Trophoblast cell (in vitro differentiated cells and primary cell): ENCODE measurements at regions not wholly inside any gene's neighbourhood (a gene's known extent, or its start where the extent isn't known, plus 50 kb on each side); places are given as distances from the start of the nearest gene placed in this dataset.
A peak's percentile ranks its signal among the peaks of the same experiment; 100 is the strongest.

Experiments used
- DNase-seq, 2 donors: peaks; one replicate each; pipeline ENCODE4 v3.0.0-alpha.2; 2016
- H2AFZ ChIP-seq: 2 replicates; pipeline ENCODE4 v1.6.1; 2013; ENCODE audit warnings: low read length, moderate library complexity, mild to moderate bottlenecking; ENCODE audit not compliant: insufficient read depth, poor library complexity
- H2AK5ac ChIP-seq: 2 replicates; pipeline ENCODE4 v1.6.1; 2013; ENCODE audit warnings: mild to moderate bottlenecking, low read length
- H2BK120ac ChIP-seq: 2 replicates; pipeline ENCODE4 v1.6.1; 2013; ENCODE audit warnings: low read length, mild to moderate bottlenecking, moderate library complexity; ENCODE audit not compliant: insufficient read depth, poor library complexity
- H2BK12ac ChIP-seq: 2 replicates; pipeline ENCODE4 v1.6.1; 2013; ENCODE audit warnings: mild to moderate bottlenecking, low read length, moderate library complexity
- H2BK5ac ChIP-seq: 2 replicates; pipeline ENCODE4 v1.6.1; 2013; ENCODE audit warnings: low read length, low read depth, moderate library complexity, mild to moderate bottlenecking; ENCODE audit not compliant: poor library complexity
- H3K14ac ChIP-seq: 2 replicates; pipeline ENCODE4 v1.6.1; 2013; ENCODE audit warnings: mild to moderate bottlenecking, low read length
- H3K18ac ChIP-seq: 2 replicates; pipeline ENCODE4 v1.6.1; 2013; ENCODE audit warnings: mild to moderate bottlenecking, low read length
- H3K23ac ChIP-seq: 2 replicates; pipeline ENCODE4 v1.6.1; 2013; ENCODE audit warnings: low read length
- H3K27ac ChIP-seq: 2 replicates; pipeline ENCODE4 v1.5.1; 2013; ENCODE audit warnings: low read depth, mild to moderate bottlenecking, inconsistent platforms, low read length, moderate library complexity
- H3K27me3 ChIP-seq: 2 replicates; pipeline ENCODE4 v1.6.1; 2013; ENCODE audit warnings: inconsistent platforms, mild to moderate bottlenecking, low read length, moderate library complexity; ENCODE audit not compliant: insufficient read depth
- H3K36me3 ChIP-seq, 2 experiments: 1 replicate in 1 of 2; 2 replicates in 1 of 2; pipeline ENCODE4 v1.6.1; 2013; ENCODE audit warnings: low read length in 2 of 2, mild to moderate bottlenecking in 2 of 2, moderate library complexity in 1 of 2; ENCODE audit not compliant: insufficient read depth in 2 of 2, control insufficient read depth in 1 of 2
- H3K4ac ChIP-seq: 2 replicates; pipeline ENCODE4 v1.6.1; 2013; ENCODE audit warnings: low read depth, mild to moderate bottlenecking, low read length, moderate library complexity
- H3K4me1 ChIP-seq, 2 experiments: 1 replicate in 1 of 2; 2 replicates in 1 of 2; pipeline ENCODE4 v1.6.1; 2013; ENCODE audit warnings: low read length in 2 of 2, mild to moderate bottlenecking in 2 of 2, moderate library complexity in 1 of 2; ENCODE audit not compliant: insufficient read depth in 2 of 2, control insufficient read depth in 1 of 2
- H3K4me2 ChIP-seq: 2 replicates; pipeline ENCODE4 v1.6.1; 2013; ENCODE audit warnings: inconsistent platforms, mild to moderate bottlenecking, low read length, moderate library complexity
- H3K4me3 ChIP-seq: 2 replicates; pipeline ENCODE4 v1.5.1; 2013; ENCODE audit warnings: mild to moderate bottlenecking, low read depth, low read length, inconsistent platforms
- H3K79me1 ChIP-seq: one replicate; pipeline ENCODE4 v1.6.1; 2013; ENCODE audit warnings: low read length
- H3K79me2 ChIP-seq: 2 replicates; pipeline ENCODE4 v1.6.1; 2013; ENCODE audit warnings: low read length, mild to moderate bottlenecking; ENCODE audit not compliant: control insufficient read depth, insufficient read depth, poor library complexity
- H3K9ac ChIP-seq: 2 replicates; pipeline ENCODE4 v1.6.1; 2013; ENCODE audit warnings: mild to moderate bottlenecking, low read length
- H3K9me3 ChIP-seq: 2 replicates; pipeline ENCODE4 v1.6.1; 2013; ENCODE audit warnings: low read depth, mild to moderate bottlenecking, control low read depth, inconsistent platforms, low read length; ENCODE audit not compliant: insufficient read depth
- H4K12ac ChIP-seq: 2 replicates; pipeline ENCODE4 v1.6.1; 2013; ENCODE audit warnings: low read depth, mild to moderate bottlenecking, low read length, moderate library complexity
- H4K8ac ChIP-seq: 2 replicates; pipeline ENCODE4 v1.6.1; 2013; ENCODE audit warnings: low read depth, mild to moderate bottlenecking, low read length, moderate library complexity
- H4K91ac ChIP-seq: one replicate; pipeline ENCODE4 v1.6.1; 2013; ENCODE audit warnings: low read depth, mild to moderate bottlenecking, low read length, moderate library complexity
- WGBS: extraction: QIAGEN DNeasy Blood & Tissue Kit; methylation state at CpG from one replicate; pipeline ENCODE4 v1.1.7; 2013; ENCODE audit warnings: missing lambda C conversion rate; ENCODE audit not compliant: insufficient read length, insufficient coverage; ENCODE audit errors: extremely low coverage; 5-methylcytosine and 5-hydroxymethylcytosine counted together

DNA sequence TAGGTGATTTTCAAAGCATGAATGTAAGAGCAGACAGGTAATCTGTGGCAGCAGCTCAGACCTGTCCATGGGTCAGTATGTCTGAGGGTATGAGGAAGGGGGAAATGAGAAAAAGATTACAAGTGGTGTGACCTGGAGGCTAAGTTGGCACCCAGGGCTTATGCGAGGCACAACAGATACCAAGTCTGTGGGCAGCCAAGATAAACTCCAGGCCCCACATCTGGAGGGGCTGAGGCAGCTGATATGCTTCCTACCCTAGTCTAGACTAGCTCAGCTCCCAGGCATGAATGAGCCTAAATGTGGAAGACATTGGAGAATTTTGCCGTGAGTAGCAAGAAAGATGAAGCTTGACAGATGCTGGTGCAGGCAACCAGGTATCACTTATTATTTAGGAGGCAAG lies 151.7 kb downstream of the PIK3R1 start:
- Histone ChIP-seq H3K9ac (no peak overlapping the region), H3K9me3 (no peaks in the 10 kb centered on the region), H2AFZ (no peak overlapping the region), H3K79me2 (no peaks in the 10 kb centered on the region), H4K8ac (no peak overlapping the region), H3K4me2 (no peak overlapping the region), H3K27ac (no peak overlapping the region), H2BK120ac (no peak overlapping the region), H4K12ac (no peak overlapping the region), H2BK12ac (no peak overlapping the region), H3K14ac (no peak overlapping the region), H3K79me1 (no peaks in the 10 kb centered on the region), H3K27me3 (no peaks in the 10 kb centered on the region), H2BK5ac (no peak overlapping the region), H4K91ac (no peak overlapping the region), H3K4ac (no peak overlapping the region), H3K4me3 (no peak overlapping the region), H3K36me3 (no peaks in the 10 kb centered on the region), H3K18ac (no peak overlapping the region), H3K4me1 (peaks cover 0 to 4% of the 10 kb centered on the region in 2 experiments), H3K23ac (no peak overlapping the region), H2AK5ac (no peak overlapping the region)
- no peak for DNase-seq
- no CpG with 5 or more reads among the region's 2 CpGs for WGBS

- Histone ChIP-seq H3K27ac (no peak overlapping the region), H3K18ac (no peak overlapping the region), H3K27me3 (no peaks in the 10 kb centered on the region), H3K14ac (no peak overlapping the region), H3K79me2 (no peaks in the 10 kb centered on the region), H2AK5ac (no peak overlapping the region), H3K23ac (no peak overlapping the region), H2BK5ac (no peak overlapping the region), H3K4me1 (peaks cover 0 to 4% of the 10 kb centered on the region in 2 experiments), H2BK120ac (no peak overlapping the region), H2AFZ (no peak overlapping the region), H4K12ac (no peak overlapping the region), H3K9me3 (no peaks in the 10 kb centered on the region), H3K4me3 (no peak overlapping the region), H3K36me3 (no peaks in the 10 kb centered on the region), H3K79me1 (no peaks in the 10 kb centered on the region), H4K91ac (no peak overlapping the region), H3K9ac (no peak overlapping the region), H4K8ac (no peak overlapping the region), H2BK12ac (no peak overlapping the region), H3K4ac (no peak overlapping the region), H3K4me2 (no peak overlapping the region)
- WGBS, result no CpG with 5 or more reads among the region's 4 CpGs
- no peak for DNase-seq
Observed at GRCh38 chr5:68367717-68368116, 152.2 kb downstream of the PIK3R1 start.

DNA sequence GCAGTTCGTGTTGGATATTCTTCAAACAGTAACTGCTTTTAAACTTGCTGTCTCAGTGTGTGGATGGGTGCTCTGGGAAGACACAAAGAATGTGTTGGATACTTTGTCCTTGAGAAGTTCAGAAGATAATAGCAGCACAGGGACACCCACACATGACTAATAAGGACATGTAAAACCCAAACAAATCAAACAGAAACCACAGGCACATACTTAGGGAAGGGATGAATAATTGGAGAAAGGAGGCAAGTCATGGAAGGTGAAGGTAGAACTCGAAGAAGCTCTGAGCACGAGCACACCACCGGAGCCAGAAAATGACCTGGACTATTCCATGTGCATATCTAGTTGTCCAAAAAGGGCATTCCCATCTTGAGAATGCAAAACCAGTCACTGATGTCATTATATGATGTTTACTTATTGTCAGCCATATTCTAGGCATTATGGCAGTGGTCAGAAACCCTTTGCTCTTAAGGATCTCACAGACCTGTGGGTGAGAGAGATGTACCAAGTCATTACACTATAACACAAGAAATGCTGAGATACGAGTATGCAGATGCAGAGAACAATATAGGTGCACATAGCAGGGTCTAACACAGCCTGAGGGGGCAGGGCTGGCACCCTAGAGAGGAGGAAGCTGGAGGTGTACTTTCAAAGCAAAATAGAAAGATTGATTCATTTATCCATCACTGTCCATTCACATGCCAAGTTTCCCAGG lies 152.9 kb downstream of the PIK3R1 start:
- H4K12ac ChIP-seq, result no peak overlapping the region
- no peak overlapping the region for H4K8ac ChIP-seq
- H3K4me3 ChIP-seq, result no peak overlapping the region
- H3K27ac ChIP-seq, result no peak overlapping the region
- H3K23ac ChIP-seq, result no peak overlapping the region
- no peak overlapping the region for H3K4me2 ChIP-seq
- no peak overlapping the region for H2AFZ ChIP-seq
- H3K4me1 ChIP-seq, result peaks cover 0 to 4% of the 10 kb centered on the region in 2 experiments
- no peak overlapping the region for H2BK12ac ChIP-seq
- H3K79me2 ChIP-seq, result no peaks in the 10 kb centered on the region
- H3K27me3 ChIP-seq, result no peaks in the 10 kb centered on the region
- H2BK5ac ChIP-seq, result no peak overlapping the region
- no peak overlapping the region for H3K18ac ChIP-seq
- H3K9me3 ChIP-seq, result no peaks in the 10 kb centered on the region
- H3K36me3 ChIP-seq, result no peaks in the 10 kb centered on the region
- no peak for DNase-seq
- H4K91ac ChIP-seq, result no peak overlapping the region
- H3K79me1 ChIP-seq, result no peaks in the 10 kb centered on the region
- no peak overlapping the region for H3K9ac ChIP-seq
- no CpG with 5 or more reads among the region's 5 CpGs for WGBS
- no peak overlapping the region for H3K4ac ChIP-seq
- H2BK120ac ChIP-seq, result no peak overlapping the region
- H3K14ac ChIP-seq, result no peak overlapping the region
- H2AK5ac ChIP-seq, result peak overlapping the region; percentile 59

- Histone ChIP-seq H2AFZ (no peak overlapping the region), H3K4me2 (no peak overlapping the region), H3K14ac (no peak overlapping the region), H3K27me3 (no peaks in the 10 kb centered on the region), H2BK5ac (no peak overlapping the region), H2BK12ac (no peak overlapping the region), H3K4ac (no peak overlapping the region), H4K12ac (no peak overlapping the region), H2BK120ac (no peak overlapping the region), H4K91ac (no peak overlapping the region), H2AK5ac (peak overlapping the region; percentile 59), H3K9me3 (no peaks in the 10 kb centered on the region), H4K8ac (no peak overlapping the region), H3K9ac (no peak overlapping the region), H3K18ac (no peak overlapping the region), H3K79me2 (no peaks in the 10 kb centered on the region), H3K23ac (no peak overlapping the region), H3K79me1 (no peaks in the 10 kb centered on the region), H3K27ac (no peak overlapping the region), H3K36me3 (no peaks in the 10 kb centered on the region), H3K4me3 (no peak overlapping the region), H3K4me1 (peaks cover 0 to 4% of the 10 kb centered on the region in 2 experiments)
- no CpG with 5 or more reads among the region's 1 CpG for WGBS
- DNase-seq, result no peak
Observed at GRCh38 chr5:68369023-68369359, 153.4 kb downstream of the PIK3R1 start.
